ENCODE measurements at regions not wholly inside any gene's neighbourhood (a gene's known extent, or its start where the extent isn't known, plus 50 kb on each side); places are given as distances from the start of the nearest gene placed in this dataset.

DNA sequence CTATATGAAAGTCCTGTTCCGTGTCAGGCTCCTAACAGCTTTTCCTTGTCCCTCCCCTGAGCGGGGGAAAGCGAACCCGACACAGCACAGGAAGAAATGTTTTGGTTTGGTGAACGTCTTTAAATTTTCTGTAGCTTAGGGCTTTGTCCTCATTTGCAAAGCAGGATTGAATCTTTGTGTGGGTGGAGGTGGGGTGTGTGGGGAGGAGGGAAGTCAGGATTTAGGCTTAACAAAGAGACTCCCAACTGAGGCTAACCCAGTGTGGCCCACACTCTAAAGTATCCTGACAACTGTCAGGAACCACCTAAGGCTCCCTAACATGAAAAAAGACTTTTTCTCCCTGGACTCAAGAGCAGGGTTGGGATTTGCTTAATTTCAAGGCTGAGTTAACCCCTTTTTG is 376.2 kb upstream of the C1orf174 start:
- DNase-seq (ENCODE audit: low read depth), result no peak

DNA sequence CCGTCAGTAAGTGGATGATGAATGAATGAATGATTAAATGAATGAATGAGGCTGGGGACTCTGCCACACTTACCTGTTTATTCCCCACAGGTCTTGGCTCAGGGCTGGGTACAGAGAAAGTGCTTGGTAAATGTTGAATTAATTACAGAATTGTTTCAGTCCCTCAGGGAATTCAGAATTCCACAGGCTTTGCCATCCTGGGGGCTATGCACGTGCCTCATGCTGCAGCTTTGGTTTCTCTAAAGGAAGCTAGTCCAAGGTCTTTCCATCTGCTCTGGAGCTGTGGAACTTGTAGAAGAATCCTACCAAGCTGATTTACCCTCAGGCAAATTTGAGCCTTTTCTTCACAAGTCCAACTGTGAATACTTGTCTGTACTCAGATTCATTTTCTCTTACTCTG is 376.8 kb upstream of the AJAP1 start:
- no peak for DNase-seq (ENCODE audit: low read depth)

DNA sequence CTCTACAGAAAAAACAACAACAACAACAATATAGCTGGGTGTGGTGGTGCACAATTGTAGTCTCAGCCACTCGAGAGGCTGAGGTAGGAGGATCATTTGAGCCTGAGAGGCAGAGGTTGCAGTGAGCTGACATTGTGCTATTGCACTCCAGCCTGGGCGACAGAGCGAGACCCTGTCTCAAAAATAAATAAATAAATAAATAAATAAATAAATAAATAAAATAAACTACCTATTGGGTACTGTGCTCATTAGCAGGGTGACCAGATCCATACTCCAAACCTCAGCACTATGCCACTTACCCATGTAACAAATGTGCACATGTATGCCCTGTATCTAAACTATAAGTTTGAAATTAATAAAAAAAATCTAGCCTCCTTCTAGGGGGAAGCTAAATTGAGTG is 369.4 kb upstream of the AJAP1 start:
- DNase-seq (ENCODE audit: low read depth), result no peak

DNA sequence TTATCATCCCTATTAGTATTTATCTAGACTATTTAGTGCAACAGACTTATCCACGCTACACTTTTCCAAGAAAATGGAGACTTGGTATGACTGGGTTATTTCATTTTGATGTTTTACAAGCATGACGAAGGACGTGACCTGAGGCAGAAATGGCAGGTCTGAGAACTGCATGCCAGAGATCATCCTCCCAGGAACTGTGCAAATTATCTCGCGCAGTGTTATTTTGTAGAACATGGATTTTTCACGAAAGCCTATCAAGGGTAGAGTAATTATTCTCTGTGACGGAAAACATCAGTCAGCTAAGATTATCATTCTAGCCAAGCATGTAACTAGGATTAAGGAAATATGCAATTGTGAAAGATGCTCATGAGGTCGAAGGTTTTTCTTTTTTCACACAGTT is 361.5 kb upstream of the AJAP1 start:
- no peak for DNase-seq (ENCODE audit: low read depth)

DNA sequence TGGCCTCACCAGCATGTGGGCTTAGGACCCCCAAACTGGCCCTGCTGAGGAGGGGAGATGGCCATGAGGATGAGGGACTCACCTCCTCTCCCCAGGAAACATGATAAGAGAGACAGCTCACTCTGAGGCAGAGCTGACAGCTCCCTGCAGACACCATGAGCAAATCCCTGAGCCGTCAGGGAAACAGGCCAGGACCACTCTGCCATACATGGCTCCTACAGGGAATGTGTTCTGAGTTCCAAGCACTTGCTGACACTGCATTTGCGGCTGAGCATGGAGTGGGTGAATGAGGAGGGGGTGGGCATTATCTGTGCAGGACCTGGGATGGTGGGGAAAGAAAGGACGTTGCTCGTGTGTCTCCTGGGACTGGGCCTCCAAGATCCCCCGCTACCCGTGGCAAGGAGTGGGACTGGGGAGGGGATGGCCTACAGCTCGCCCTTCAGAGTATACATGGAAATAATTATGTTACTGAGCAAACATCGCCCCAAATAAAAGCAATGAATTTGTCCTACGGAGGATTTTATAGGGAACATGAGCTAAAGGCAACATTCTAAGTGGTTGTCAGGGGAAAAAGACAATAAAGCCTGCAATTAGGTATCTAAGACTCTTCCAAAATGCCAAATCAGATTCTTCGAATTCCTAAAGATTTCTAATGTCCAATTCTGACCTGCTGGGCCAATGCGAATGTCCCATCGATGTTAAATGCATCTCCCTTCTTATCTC is 355.9 kb upstream of the AJAP1 start:
- DNase-seq (ENCODE audit: low read depth), result no peak

DNA sequence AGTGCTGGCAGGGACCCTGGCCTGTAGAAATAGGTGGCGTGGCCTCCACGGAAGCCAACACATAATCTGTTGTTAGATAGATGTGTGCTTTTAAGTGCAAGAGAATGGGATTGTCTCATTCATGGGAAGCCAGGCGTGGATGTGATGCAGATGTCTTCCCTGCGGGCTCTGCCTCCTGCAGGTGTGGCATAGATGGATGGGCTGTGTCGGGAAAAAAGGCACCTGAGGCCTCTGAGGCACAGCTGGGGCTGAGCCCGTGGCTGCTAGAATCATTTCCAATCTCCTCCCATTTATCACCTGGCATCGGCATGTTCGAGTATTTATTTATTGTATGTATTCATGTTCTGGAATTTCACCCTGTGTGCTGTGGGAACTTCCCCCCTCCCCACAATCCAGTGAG is 353.4 kb upstream of the AJAP1 start:
- DNase-seq (ENCODE audit: low read depth), result no peak

DNA sequence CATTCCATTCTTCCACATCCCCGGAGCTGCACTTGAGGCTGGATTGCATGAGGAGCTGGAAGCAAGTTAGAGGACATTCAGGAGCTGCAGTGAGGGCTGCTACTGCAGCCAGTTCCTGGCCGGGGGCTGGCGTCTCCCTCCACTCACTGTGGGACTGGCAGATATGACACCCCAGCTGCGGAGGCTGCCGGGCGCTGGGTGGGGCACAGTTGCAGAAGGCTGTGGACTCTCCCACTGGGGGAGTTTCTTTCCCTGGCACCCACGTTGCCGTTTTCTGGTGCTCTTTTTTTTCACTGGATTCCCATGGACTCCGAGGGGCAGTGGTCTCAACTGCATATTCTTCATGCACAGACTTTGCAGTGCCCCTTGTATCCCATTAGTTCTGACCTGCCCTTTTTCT is 351.1 kb upstream of the AJAP1 start:
- DNase-seq (ENCODE audit: low read depth), result no peak

DNA sequence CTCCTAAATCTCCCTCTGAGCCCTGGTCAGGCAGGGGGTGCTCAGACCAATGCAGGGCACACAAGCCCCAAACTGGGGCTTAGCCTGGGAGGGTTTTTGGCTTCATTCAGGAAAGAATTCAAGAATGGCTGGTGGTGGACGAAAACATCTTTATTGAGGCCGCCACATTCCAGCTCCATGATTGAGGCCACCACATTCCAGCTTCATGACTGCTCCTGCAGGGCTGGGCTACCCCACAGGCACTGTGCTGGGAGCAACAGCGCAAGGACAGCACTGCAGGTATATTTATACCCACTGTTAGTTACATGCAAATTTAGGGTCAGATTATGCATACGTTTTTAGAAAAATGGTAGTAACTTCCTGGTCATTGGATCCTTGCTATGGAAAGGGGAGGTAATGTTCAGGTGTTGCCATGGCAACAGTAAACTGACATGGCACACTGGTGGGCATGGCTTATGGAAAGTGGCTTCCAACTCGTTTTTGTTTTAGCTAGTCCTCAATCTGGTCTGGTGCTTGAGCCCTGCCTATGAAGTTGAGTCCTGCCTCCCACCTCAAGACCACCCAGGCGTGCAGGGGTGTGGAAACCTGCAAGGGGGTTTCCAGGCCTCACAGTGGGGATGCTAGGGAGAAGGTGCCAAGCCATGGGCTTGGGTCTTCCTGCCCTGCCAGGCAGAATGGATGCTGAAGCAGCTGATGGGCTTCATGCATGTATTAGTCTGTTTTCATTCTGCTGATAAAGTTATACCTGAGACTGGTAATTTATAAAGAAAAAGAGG is 348.7 kb upstream of the AJAP1 start:
- DNase-seq (ENCODE audit: low read depth), result no peak

DNA sequence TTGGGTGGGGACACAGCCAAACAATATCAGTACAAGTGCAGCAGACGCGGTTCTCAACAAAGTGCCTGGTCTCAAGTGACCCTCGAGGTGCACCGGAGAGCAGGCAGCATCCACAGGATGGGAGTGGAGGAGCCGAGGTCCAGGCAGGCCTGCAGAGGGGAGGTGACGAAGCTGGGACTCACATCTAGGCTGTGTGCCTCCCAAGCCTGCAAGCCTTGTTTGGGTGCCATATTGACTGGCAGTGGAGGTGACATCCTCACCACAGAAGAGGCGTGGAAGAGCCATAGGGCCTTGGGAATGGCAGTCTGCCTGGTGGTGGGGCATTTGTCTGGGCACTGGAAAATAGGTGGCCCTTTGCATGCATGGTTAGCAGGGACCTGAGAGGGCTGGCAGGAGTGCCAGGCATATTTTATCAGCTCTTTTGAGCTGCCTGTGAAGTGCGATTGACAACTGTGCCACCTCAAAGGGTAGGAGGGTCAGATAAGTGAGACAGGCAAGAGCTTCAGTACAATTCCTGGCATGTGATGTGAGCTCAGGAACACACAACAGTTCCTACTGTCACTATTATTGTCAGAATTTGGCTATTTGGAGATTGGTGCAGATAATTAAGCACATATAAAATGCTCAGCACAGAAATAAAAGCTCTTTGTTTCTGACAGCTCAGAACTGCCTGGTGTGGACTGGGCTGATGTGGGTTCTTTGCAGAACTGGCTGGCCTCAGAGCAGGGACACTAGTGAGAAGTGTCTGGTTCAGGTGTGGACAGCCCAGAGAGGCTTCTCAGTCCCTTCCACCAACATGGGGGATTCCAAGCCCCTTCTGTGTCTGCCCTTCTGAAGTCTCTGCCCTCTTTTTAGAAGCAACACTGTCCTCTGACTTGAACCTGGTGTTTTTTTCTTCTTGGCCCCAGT is 347.6 kb upstream of the AJAP1 start:
- DNase-seq (ENCODE audit: low read depth), result no peak

DNA sequence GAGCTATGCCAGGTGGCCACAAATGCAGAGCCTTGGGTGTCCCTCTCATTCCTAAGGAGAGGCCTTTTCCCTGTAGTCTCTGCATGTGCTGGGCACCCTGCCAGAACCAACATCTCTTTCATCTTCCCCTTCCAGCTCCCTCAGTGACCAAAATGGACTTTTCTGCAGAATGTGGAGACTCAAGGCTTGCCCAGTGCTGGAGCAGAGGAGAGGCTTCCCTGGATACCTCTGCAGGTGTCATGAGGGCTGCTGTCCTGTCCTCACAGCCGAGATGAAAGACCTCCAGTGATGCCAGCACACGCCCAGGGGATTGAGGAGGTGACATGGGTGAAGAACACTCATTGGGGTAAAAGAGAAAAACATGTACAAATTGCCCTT is 347.0 kb upstream of the AJAP1 start:
- DNase-seq (ENCODE audit: low read depth), result no peak

DNA sequence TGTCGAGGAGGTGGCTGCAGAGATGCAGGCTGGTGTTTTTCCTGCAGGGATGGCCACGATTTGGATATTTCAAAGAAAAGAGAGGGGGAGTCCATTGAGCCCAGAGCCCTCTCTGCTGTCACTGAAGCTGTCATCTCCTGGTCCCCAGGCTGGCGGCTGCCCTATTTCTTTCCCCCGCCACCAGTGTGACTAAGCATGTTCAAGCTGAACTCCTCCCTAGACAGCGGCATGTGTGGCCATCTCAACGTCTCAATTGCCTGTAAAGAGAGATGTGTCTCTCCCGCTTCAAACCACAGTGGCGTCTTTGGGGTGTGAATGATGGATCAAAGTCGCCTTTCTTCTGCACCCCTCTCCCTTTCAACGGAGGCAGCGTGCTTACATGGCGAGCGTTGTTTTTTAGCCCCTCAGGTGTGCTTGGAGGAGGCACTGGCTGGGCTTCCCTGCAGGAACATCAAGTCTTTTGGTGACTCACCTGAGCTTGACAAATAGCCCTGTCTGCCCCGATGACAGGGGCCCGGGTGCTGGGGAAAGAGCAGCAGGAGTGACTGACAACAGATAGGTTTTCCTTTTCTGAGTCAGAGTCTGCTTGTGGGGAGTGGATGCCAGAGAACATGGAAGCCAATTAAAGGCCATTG is 346.4 kb upstream of the AJAP1 start:
- no peak for DNase-seq (ENCODE audit: low read depth)

DNA sequence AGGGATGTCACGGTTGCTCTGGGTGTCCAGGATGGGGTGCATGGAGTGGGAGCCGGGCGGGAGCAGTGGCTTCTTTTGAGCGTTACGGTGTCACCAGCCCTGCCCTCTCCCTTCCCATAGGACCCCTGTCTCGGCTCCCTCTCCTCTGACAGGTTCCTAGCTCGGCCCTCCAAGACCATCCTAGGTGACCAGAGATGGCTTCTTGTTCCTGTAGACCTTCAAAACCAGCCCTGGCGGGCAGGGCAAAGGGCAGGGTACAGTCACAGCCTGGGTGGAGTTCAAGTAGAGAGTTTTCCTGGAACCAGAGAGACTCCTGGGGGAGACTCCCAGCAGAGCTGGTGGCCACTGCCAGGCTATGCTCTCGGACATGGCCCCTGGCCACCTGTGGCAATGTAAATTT is 345.6 kb upstream of the AJAP1 start:
- no peak for DNase-seq (ENCODE audit: low read depth)

DNA sequence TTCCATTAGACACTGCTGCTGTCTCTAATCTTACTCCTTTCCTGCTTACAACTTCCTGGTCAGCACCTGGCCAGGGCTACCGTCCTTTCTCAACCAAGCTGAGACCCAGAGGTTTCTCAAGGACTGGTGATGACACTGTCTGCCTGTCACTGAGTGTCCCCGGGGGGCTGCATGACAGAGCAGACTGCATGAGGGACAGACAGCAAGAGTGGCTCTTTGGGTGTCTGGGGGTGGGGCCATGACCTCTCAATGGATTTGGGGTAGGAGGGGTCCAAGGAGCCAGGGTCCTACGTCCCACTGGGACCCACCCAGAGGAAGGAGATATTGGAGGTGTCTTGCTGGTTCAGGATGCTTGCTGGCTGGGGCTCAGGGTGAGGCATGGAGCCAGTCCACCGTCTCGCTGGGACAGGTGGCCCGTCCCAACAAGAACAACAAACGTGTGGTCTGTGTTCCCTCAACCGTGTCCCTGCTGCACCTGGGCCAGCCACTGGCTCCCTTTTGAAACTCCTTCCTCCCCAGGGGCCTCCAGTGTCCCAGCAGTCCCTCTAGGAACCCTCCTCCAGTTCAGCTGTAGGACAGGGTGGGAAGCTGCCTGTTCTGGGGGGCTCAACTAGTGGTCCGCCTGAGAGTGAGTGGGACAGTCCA is 344.6 kb upstream of the AJAP1 start:
- DNase-seq (ENCODE audit: low read depth), result no peak

DNA sequence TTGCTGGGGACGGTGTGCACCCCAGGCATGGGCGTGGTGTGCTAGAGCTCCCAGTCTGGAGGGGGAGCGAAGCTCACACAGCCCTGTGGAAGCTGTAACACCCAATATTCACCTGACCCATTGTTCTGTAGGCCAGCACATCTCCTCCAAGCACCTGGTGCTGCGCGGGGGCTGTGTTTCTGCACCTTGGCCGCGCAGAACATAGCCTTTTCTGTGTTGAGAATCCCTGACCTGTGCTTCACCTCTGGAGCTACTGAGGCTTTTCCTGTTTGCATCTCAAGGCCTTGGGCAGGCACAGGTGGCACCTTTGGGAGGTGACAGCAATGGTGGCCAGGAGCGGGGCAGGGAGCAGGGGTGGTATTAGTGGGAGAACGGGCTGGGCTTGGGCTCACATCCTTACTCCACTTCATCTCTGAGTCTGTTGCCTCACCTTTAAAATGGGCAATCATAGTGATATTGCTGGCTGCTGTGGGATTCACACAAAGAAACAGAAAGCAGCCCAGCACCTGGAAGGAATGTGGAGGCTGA is 343.9 kb upstream of the AJAP1 start:
- no peak for DNase-seq (ENCODE audit: low read depth)

DNA sequence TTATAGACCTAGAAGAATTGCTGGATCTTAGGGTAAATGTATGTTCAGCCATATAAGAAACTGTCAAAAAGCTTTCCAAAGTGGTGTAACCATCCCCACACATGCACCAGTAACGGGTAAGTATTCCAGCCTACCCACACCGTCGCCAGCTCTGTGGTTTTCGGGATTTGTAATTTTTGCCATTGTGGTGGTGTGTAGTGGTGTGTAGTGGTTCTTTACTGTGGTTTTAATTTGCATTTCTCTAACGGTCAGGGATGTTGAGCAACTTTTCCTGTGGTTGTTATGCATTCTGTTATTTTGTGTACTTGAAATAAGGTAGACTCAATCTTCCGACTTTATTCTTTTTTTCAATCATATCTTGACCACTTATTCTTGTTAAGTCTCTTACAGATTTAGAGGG is 342.4 kb upstream of the AJAP1 start:
- no peak for DNase-seq (ENCODE audit: low read depth)

DNA sequence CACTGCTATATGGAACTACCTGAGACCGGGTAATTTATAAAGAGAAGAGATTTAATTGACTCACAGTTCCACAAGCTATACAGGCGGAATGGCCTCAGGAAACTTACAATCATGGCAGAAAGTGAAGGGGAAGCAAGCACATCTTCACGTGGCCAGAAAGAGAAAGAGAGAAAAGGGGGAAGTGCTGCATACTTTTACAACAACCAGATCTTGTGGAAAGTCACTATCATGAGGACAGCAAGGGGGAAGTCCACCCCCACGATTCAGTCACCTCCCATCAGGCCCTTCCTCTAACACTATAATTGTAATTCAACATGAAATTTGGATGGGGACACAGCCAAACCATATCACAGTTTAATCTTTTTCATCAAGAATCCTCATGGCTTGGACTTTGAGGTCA is 339.2 kb upstream of the AJAP1 start:
- no peak for DNase-seq (ENCODE audit: low read depth)

DNA sequence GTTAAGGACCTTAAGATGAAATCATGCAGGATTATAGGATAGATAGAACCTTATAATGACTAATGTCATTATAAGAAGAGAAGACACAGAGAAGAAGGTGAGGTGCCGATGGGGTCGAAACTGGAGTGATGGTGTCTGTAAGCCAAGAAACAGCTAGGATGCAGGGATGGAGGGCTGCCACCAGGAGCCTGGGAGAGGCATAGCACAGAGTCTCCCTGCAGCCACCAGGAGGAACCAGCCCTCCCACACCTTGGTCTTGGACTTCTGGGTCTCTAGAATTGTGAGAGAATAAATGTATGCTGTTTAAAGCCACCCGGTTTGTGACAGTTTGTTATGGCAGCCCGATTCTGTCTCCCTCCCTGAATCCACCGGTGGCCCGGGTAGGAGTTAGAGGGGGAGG is 337.2 kb upstream of the AJAP1 start:
- no peak for DNase-seq (ENCODE audit: low read depth)

DNA sequence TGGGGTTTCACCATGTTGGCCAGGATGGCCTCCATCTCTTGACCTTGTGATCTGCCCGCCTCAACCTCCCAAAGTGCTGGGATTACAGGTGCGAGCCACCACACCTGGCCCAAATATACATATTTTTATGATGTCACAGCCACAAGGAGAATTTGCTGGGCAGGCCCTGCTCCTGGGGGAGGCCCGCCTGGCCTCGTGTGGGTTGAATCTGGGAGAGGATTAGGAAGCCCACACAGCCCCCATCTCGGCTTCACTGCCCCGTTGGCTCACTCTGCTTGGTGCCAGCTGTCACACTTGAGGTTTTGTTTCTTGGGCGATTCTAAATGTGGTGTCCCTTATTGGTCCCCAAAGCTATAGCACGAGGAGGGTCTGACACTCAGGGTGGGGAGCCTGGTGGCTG is 335.7 kb upstream of the AJAP1 start:
- no peak for DNase-seq (ENCODE audit: low read depth)

DNA sequence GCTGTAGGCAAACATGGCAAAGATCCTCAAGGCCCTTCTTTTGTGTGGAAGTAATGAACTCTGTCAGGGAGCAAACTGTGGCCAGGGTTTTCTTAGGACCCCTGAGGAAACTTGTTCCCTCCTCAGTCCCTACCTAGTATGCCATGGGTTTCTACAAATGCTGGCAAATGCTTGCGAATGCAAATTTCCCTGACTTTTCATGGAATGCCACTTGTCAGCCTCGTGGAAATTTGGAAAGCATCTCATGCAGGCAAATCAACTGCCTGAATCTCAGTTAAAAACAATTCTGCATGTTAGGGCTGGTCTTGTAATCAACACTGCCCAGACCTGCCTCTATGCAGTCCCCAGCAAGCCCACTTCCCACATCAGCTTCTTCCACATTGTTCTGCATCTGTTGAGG is 334.9 kb upstream of the AJAP1 start:
- DNase-seq (ENCODE audit: low read depth), result no peak

DNA sequence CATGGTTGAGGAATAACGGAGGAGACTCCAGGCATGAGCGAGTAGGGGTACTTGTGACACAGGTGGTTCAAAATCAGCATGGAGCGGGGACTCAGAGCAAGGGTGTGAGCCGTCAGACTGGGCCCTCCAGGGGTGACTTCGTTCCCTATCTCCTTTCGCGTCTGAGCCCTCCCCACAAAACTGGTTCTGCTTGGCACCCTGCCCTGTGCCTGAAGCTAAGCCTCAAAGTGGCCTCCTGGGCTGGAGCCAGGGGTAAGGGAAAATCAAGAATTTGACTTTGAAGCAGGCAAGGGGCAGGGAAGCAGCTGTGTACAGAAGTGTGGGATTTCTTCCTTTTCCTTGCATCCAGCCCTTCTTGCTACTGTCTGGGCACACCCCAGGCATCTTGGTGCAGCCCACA is 331.5 kb upstream of the AJAP1 start:
- DNase-seq (ENCODE audit: low read depth), result no peak

DNA sequence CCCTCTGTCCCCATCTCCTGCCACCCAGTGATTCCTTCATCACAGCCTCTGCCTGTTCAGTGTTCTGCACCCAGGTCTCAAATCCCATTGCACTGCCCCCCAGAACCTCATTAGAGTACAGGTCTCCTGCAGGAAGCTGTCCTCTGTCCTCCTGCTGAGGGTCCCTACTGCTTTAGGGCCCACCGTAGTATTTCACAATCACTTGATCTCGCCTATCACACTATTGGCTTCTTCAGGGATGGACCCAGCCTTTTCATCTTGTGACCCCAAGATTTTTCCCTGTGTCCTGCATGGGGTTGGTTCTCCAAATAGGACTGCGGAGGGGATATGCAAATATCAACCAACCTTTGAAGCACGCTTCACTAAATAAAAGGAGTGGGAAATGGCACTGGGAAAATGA is 331.1 kb upstream of the AJAP1 start:
- DNase-seq (ENCODE audit: low read depth), result no peak

DNA sequence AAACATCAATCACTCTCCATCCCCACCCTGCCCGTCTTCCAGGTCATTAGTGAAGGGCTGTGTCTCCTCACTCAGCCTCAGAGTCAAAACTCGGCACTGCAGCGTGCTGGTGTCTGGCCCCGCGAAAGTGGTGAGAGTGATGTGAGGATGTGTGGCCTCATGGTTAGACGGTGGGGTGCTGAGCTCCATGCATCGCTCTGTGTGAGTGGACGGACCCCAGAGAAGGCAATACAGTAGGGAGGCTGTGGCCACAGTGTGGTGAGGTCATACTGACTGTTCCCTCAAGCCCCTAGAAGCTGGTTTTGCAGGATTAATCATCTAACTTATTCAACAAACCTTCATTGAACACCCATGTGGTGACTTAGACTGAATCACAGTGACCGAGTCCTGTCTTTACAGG is 329.9 kb upstream of the AJAP1 start:
- no peak for DNase-seq (ENCODE audit: low read depth)

Measured in non-pigmented ciliary epithelial cell (primary cell).